ENCODE measurements at regions not wholly inside any gene's neighbourhood (a gene's known extent, or its start where the extent isn't known, plus 50 kb on each side); places are given as distances from the start of the nearest gene placed in this dataset.

- TF ChIP-seq NFKB2 (CRISPR knock-in tag; IDR thresholded peaks at IDR 0.05; ENCODE audit: borderline replicate concordance) (no peak), HNRNPH1 (optimal IDR thresholded peaks at IDR 0.05; ENCODE audit: low read depth, low read length) (no peak), KAT7 (CRISPR knock-in tag; IDR thresholded peaks at IDR 0.05; ENCODE audit: borderline replicate concordance) (no peak), PCBP2 (optimal IDR thresholded peaks at IDR 0.05; ENCODE audit: low read depth, low read length, poor library complexity, severe bottlenecking) (no peak), ZNF549 (CRISPR knock-in tag; IDR thresholded peaks at IDR 0.05) (no peak), E2F1 (CRISPR knock-in tag; IDR thresholded peaks at IDR 0.05) (no peak), REPIN1 (CRISPR knock-in tag; IDR thresholded peaks at IDR 0.05; ENCODE audit: borderline replicate concordance, low read depth) (no peak), NPAS2 (CRISPR knock-in tag; IDR thresholded peaks at IDR 0.05; ENCODE audit: borderline replicate concordance) (no peak), EHMT2 (IDR thresholded peaks at IDR 0.05; ENCODE audit: borderline replicate concordance, low read depth, low read length) (no peak), ZNF383 (CRISPR knock-in tag; IDR thresholded peaks at IDR 0.05; ENCODE audit: borderline replicate concordance) (no peak)
These were observed 290.0 kb downstream of the CYP26B1 start for GRCh38 chr2:71857636-71858035.

All from HepG2 (cell line).